HCT116 (cell line): ENCODE measurements at regions not wholly inside any gene's neighbourhood (a gene's known extent, or its start where the extent isn't known, plus 50 kb on each side); places are given as distances from the start of the nearest gene placed in this dataset.

Experiments used
- ATAC-seq: fragments of 200-7000 bp; cut with Tn5 transposase; 2 replicates; pipeline ENCODE4 v1.9.1; 2020; ENCODE audit warnings: mild to moderate bottlenecking, moderate library complexity
- BruUV-seq: library from RNA; stranded (reverse); fragments of 400-500 nt; replicated peaks from 2 replicates; lab custom pipeline; 2021; lab: Mats Ljungman, UMichigan
- CTCF ChIA-PET: fragments of 300-600 bp; sonication (Branson Sonifier 250); formaldehyde crosslinking; loops from one replicate; lab custom pipeline; 2021; ENCODE audit warnings: antibody characterized with exemption; lab: Charles Lee
- POLR2A ChIA-PET: fragments of 300-600, 350-600 bp; sonication (Branson Sonifier 250); formaldehyde crosslinking; loops from one replicate; lab custom pipeline; 2021; ENCODE audit warnings: antibody characterized with exemption; lab: Charles Lee
- RAD21 ChIA-PET, 2 experiments: fragments of 300-600 bp; sonication (Branson Sonifier 250); formaldehyde crosslinking; loops; one replicate each; lab custom pipeline; 2023; ENCODE audit warnings: low total read pairs in 2 of 2; ENCODE audit not compliant: uncharacterized antibody in 2 of 2, unreplicated experiment in 2 of 2, low non-redundant PET in 1 of 2; lab: Charles Lee
- DNase-seq: peaks from one replicate; pipeline ENCODE4 v3.0.0-alpha.2; 2010; ENCODE audit warnings: low read depth, low spot score
- H2AFZ ChIP-seq: fragments of 200-600 bp; shearing (Covaris generic), sonication (generic); 2 replicates; pipeline ENCODE4 v1.6.1; 2017; ENCODE audit warnings: low read depth, mixed run types, mixed read lengths, antibody characterized with exemption, low read length; ENCODE audit not compliant: poor library complexity, severe bottlenecking
- H3K27ac ChIP-seq: 2 replicates; pipeline ENCODE4 v1.5.1; 2012; ENCODE audit warnings: low read depth, low read length
- H3K27me3 ChIP-seq: fragments of 200-600 bp; sonication (generic); 2 replicates; pipeline ENCODE4 v1.6.1; 2016; ENCODE audit warnings: mixed run types, low read length, mixed read lengths; ENCODE audit not compliant: insufficient read depth
- H3K36me3 ChIP-seq, 2 experiments: fragments of 200-500 bp in 1 of 2; fragments of 200-600 bp in 1 of 2; sonication (Bioruptor generic) in 1 of 2; sonication (generic) in 1 of 2; 2 replicates each; pipeline versions ENCODE4 v1.5.1 to v1.6.1; 2014 to 2016; ENCODE audit warnings: low read length in 2 of 2, inconsistent platforms in 1 of 2, mixed read lengths in 1 of 2, mixed run types in 1 of 2; ENCODE audit not compliant: insufficient read depth in 2 of 2, control insufficient read depth in 1 of 2
- H3K4me1 ChIP-seq, 2 experiments: fragments of 200-600 bp in 1 of 2; sonication (generic) in 1 of 2; 2 replicates each; pipeline versions ENCODE4 v1.5.1 to v1.6.1; 2012 to 2017; ENCODE audit warnings: low read length in 2 of 2, inconsistent platforms in 1 of 2, mild to moderate bottlenecking in 1 of 2, mixed read lengths in 1 of 2, mixed run types in 1 of 2, moderate library complexity in 1 of 2; ENCODE audit not compliant: insufficient read depth in 2 of 2, control insufficient read depth in 1 of 2
- H3K4me2 ChIP-seq: fragments of 200-600 bp; sonication (generic); 2 replicates; pipeline ENCODE4 v1.6.1; 2017; ENCODE audit warnings: mixed run types, low read length, mixed read lengths
- H3K4me3 ChIP-seq, 2 experiments: fragments of 200-600 bp in 1 of 2; sonication (generic) in 1 of 2; replicated peaks in 1 of 2; 2 replicates each; pipeline ENCODE4 v1.5.1; 2011 to 2016; ENCODE audit warnings: low read length in 2 of 2, control low read depth in 1 of 2, low read depth in 1 of 2, mild to moderate bottlenecking in 1 of 2, mixed read lengths in 1 of 2, mixed run types in 1 of 2
- H3K79me2 ChIP-seq: fragments of 200-600 bp; sonication (generic); 2 replicates; pipeline ENCODE4 v1.6.1; 2017; ENCODE audit warnings: mild to moderate bottlenecking, mixed run types, low read length, moderate library complexity, mixed read lengths; ENCODE audit not compliant: insufficient read depth
- H3K9ac ChIP-seq: fragments of 200-600 bp; sonication (generic); 2 replicates; pipeline ENCODE4 v1.6.1; 2016; ENCODE audit warnings: low read length, mixed read lengths
- H3K9me2 ChIP-seq: fragments of 200-600 bp; sonication (generic), shearing (Covaris generic); 2 replicates; pipeline ENCODE4 v1.6.1; 2017; ENCODE audit warnings: mixed run types, mild to moderate bottlenecking, moderate library complexity; ENCODE audit not compliant: insufficient read depth
- H3K9me3 ChIP-seq, 2 experiments: fragments of 200-500 bp in 1 of 2; fragments of 200-600 bp in 1 of 2; sonication (Bioruptor generic) in 1 of 2; sonication (generic) in 1 of 2; 2 replicates each; pipeline ENCODE4 v1.6.1; 2014 to 2017; ENCODE audit warnings: low read length in 2 of 2, mixed read lengths in 2 of 2, inconsistent platforms in 1 of 2, low read depth in 1 of 2, mild to moderate bottlenecking in 1 of 2, mixed run types in 1 of 2, moderate library complexity in 1 of 2; ENCODE audit not compliant: control insufficient read depth in 1 of 2, insufficient read depth in 1 of 2
- H4K20me1 ChIP-seq: fragments of 200-600 bp; sonication (generic), shearing (Covaris generic); 2 replicates; pipeline ENCODE4 v1.6.1; 2017; ENCODE audit warnings: mixed run types, mild to moderate bottlenecking, moderate library complexity; ENCODE audit not compliant: insufficient read depth
- ELF1 ChIP-seq: IDR thresholded peaks from 2 replicates; pipeline ENCODE4 v1.6.1; 2012; ENCODE audit warnings: low read depth, borderline replicate concordance
- EZH2phosphoT487 ChIP-seq: fragments of 200-600 bp; IDR thresholded peaks from 2 replicates; pipeline ENCODE4 v1.6.1; 2018; ENCODE audit warnings: antibody characterized with exemption, borderline replicate concordance
- FOSL1 ChIP-seq: IDR thresholded peaks from 2 replicates; pipeline ENCODE4 v1.6.1; 2012; ENCODE audit warnings: low read depth
- POLR2A ChIP-seq: IDR thresholded peaks from 2 replicates; pipeline ENCODE4 v1.7.0; 2011; ENCODE audit warnings: borderline replicate concordance; ENCODE audit not compliant: insufficient read depth, insufficient read length; ENCODE audit errors: extremely low read depth
- POLR2AphosphoS5 ChIP-seq: IDR thresholded peaks from 2 replicates; pipeline ENCODE4 v1.6.1; 2011; ENCODE audit warnings: mild to moderate bottlenecking, low read depth, low read length, moderate library complexity
- RAD21 ChIP-seq: IDR thresholded peaks from 2 replicates; pipeline ENCODE4 v1.6.1; 2012; ENCODE audit warnings: low read depth, mild to moderate bottlenecking
- SIN3A ChIP-seq: IDR thresholded peaks from 2 replicates; pipeline ENCODE4 v1.6.1; 2012; ENCODE audit warnings: low read depth
- SP1 ChIP-seq: IDR thresholded peaks from 2 replicates; pipeline ENCODE4 v1.6.1; 2012; ENCODE audit warnings: low read depth
- SRF ChIP-seq: IDR thresholded peaks from 2 replicates; pipeline ENCODE4 v1.6.1; 2012; ENCODE audit warnings: low read depth
- TCF7L2 ChIP-seq: IDR thresholded peaks from 2 replicates; pipeline ENCODE4 v1.7.0; 2011; ENCODE audit warnings: borderline replicate concordance, inconsistent platforms; ENCODE audit not compliant: insufficient read depth, insufficient read length; ENCODE audit errors: extremely low read depth
- intact Hi-C: fragments of 100-400 bp; cut with micrococcal nuclease; formaldehyde crosslinking; loops from 2 replicates; pipeline ENCODE4 v1.10.0; 2022
- TF ChIP-seq, protein P1 (sequence below): IDR thresholded peaks from 2 replicates; pipeline ENCODE4 v1.6.1; 2012; ENCODE audit warnings: low read depth
- TF ChIP-seq, protein P2 (sequence below): IDR thresholded peaks from 2 replicates; pipeline ENCODE4 v1.6.1; 2012
- TF ChIP-seq, protein P3 (sequence below): IDR thresholded peaks from 2 replicates; pipeline ENCODE4 v1.6.1; 2012
- TF ChIP-seq, protein P4 (sequence below), 3 experiments: fragments of 200-600 bp in 1 of 3; sonication (generic) in 1 of 3; IDR thresholded peaks in 2 of 3; conservative IDR thresholded peaks in 1 of 3; 2 replicates each; pipeline ENCODE4 v1.5.1; 2012 to 2017; ENCODE audit warnings: low read depth in 2 of 3, low read length in 2 of 3, antibody characterized with exemption in 1 of 3, borderline replicate concordance in 1 of 3, control low read depth in 1 of 3, mild to moderate bottlenecking in 1 of 3, mixed read lengths in 1 of 3, mixed run types in 1 of 3, moderate library complexity in 1 of 3; ENCODE audit not compliant: insufficient read depth in 1 of 3

DNA sequence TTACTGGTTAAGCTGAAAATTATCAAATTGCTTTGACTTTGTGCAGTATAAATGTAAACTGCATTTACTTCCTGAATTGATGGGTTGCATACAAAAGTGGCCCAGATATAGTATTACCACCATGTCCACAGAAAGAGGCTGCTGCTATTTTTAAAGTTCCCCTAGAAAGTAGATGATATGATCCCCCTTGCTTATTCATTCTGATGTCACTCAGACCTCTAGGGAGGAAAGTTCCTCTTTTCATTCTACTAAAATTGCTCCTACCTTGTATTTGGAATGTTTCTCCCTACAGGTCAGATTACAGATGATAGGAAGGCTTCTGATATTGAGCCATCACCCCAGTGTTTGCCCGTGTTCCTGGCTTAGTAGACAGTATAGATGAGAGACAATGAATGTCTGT is 247.6 kb upstream of the TNP1 start:
- Histone ChIP-seq H3K9me2 (no peaks in the 10 kb centered on the region), H3K79me2 (no peaks in the 10 kb centered on the region), H2AFZ (no peak overlapping the region), H3K4me2 (no peak overlapping the region), H3K9me3 (no peaks in the 10 kb centered on the region), H3K4me3 (no peak overlapping the region), H3K9ac (no peak overlapping the region), H3K27me3 (no peaks in the 10 kb centered on the region), H3K36me3 (no peaks in the 10 kb centered on the region), H3K27ac (no peak overlapping the region), H4K20me1 (no peaks in the 10 kb centered on the region), H3K4me1 (peaks cover 14 to 54% of the 10 kb centered on the region in 2 experiments)
- BruUV-seq, result no TSS peak
- ChIA-PET RAD21 (no interaction called here), CTCF (interaction anchor here (0.8 kb wide), 1 partner anchor 943 kb away, joined by 3 read pairs; no protein-coding TSS in a partner anchor), POLR2A (no interaction called here)
- no peak for TF ChIP-seq POLR2AphosphoS5
- TF ChIP-seq RAD21, result no peak
- TF ChIP-seq SP1, result no peak
- no peak for TF ChIP-seq EZH2phosphoT487
- TF ChIP-seq, protein P1, sequence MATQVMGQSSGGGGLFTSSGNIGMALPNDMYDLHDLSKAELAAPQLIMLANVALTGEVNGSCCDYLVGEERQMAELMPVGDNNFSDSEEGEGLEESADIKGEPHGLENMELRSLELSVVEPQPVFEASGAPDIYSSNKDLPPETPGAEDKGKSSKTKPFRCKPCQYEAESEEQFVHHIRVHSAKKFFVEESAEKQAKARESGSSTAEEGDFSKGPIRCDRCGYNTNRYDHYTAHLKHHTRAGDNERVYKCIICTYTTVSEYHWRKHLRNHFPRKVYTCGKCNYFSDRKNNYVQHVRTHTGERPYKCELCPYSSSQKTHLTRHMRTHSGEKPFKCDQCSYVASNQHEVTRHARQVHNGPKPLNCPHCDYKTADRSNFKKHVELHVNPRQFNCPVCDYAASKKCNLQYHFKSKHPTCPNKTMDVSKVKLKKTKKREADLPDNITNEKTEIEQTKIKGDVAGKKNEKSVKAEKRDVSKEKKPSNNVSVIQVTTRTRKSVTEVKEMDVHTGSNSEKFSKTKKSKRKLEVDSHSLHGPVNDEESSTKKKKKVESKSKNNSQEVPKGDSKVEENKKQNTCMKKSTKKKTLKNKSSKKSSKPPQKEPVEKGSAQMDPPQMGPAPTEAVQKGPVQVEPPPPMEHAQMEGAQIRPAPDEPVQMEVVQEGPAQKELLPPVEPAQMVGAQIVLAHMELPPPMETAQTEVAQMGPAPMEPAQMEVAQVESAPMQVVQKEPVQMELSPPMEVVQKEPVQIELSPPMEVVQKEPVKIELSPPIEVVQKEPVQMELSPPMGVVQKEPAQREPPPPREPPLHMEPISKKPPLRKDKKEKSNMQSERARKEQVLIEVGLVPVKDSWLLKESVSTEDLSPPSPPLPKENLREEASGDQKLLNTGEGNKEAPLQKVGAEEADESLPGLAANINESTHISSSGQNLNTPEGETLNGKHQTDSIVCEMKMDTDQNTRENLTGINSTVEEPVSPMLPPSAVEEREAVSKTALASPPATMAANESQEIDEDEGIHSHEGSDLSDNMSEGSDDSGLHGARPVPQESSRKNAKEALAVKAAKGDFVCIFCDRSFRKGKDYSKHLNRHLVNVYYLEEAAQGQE, result no peak
- no peak for TF ChIP-seq TCF7L2
- TF ChIP-seq, protein P2, sequence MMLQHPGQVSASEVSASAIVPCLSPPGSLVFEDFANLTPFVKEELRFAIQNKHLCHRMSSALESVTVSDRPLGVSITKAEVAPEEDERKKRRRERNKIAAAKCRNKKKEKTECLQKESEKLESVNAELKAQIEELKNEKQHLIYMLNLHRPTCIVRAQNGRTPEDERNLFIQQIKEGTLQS, result no peak
- no peak for TF ChIP-seq SIN3A
- TF ChIP-seq, protein P3, sequence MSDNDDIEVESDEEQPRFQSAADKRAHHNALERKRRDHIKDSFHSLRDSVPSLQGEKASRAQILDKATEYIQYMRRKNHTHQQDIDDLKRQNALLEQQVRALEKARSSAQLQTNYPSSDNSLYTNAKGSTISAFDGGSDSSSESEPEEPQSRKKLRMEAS, result no peak
- TF ChIP-seq POLR2A, result no peak
- no peak for TF ChIP-seq SRF
- TF ChIP-seq, protein P4, sequence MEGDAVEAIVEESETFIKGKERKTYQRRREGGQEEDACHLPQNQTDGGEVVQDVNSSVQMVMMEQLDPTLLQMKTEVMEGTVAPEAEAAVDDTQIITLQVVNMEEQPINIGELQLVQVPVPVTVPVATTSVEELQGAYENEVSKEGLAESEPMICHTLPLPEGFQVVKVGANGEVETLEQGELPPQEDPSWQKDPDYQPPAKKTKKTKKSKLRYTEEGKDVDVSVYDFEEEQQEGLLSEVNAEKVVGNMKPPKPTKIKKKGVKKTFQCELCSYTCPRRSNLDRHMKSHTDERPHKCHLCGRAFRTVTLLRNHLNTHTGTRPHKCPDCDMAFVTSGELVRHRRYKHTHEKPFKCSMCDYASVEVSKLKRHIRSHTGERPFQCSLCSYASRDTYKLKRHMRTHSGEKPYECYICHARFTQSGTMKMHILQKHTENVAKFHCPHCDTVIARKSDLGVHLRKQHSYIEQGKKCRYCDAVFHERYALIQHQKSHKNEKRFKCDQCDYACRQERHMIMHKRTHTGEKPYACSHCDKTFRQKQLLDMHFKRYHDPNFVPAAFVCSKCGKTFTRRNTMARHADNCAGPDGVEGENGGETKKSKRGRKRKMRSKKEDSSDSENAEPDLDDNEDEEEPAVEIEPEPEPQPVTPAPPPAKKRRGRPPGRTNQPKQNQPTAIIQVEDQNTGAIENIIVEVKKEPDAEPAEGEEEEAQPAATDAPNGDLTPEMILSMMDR (IDR thresholded peaks at IDR 0.05 in 2 of 3, conservative IDR thresholded peaks at IDR 0.05 in 1 of 3; ENCODE audit: borderline replicate concordance in 1 of 3, insufficient read depth in 1 of 3, low read depth in 2 of 3, low read length in 2 of 3), result no peak
- TF ChIP-seq ELF1, result no peak
- TF ChIP-seq FOSL1, result no peak
- intact Hi-C loops, result no loop called here
- DNase-seq (no peak), ATAC-seq (no peak)
